ENCODE measurements at regions not wholly inside any gene's neighbourhood (a gene's known extent, or its start where the extent isn't known, plus 50 kb on each side); places are given as distances from the start of the nearest gene placed in this dataset.
"Not testable (repeated sequence)": the region's sequence is repeated elsewhere in the genome, so short reads cannot be mapped to it uniquely, and the experiment has no call there.

GRCh38 chr7:142509235-142509634 is 240.0 kb upstream of the PRSS1 start:
- CTCF ChIA-PET; POLR2A ChIA-PET; H3K4me3 Mint-ChIP-seq; DNase-seq; H3K9me3 Mint-ChIP-seq; H3K36me3 Mint-ChIP-seq (ENCODE audit: low read depth); H3K27ac Mint-ChIP-seq: not testable (repeated sequence)
- Mint-ChIP-seq H3K27me3 (peaks cover 13% of the 10 kb centered on the region), H3K4me1 (peaks cover 31% of the 10 kb centered on the region)

- Mint-ChIP-seq H3K9me3 (no peaks in the 10 kb centered on the region), H3K27ac (peak overlapping the region; percentile 83), H3K4me1 (peaks cover 31% of the 10 kb centered on the region), H3K36me3 (ENCODE audit: low read depth) (no peaks in the 10 kb centered on the region), H3K4me3 (no peak overlapping the region), H3K27me3 (peaks cover 13% of the 10 kb centered on the region)
- POLR2A ChIA-PET, result no interaction called here
- CTCF ChIA-PET, result interaction anchor here (0.6 to 1.3 kb wide), 3 partner anchors 9 to 109 kb away, joined by 3 to 8 read pairs (median 5); no protein-coding TSS in a partner anchor
- DNase-seq, result no peak
Observed at GRCh38 chr7:142508251-142508650, 241.0 kb upstream of the PRSS1 start.

- H3K27me3 Mint-ChIP-seq, result peaks cover 13% of the 10 kb centered on the region
- no peak for DNase-seq
- H3K36me3 Mint-ChIP-seq (ENCODE audit: low read depth), result no peaks in the 10 kb centered on the region
- ChIA-PET CTCF (interaction anchor here (0.6 to 1.3 kb wide), 2 partner anchors 30 to 108 kb away, joined by 5 to 8 read pairs; no protein-coding TSS in a partner anchor), POLR2A (no interaction called here)
- H3K4me1 Mint-ChIP-seq, result peaks cover 31% of the 10 kb centered on the region
- H3K27ac Mint-ChIP-seq, result peak overlapping the region; percentile 9
- no peak overlapping the region for H3K4me3 Mint-ChIP-seq
- H3K9me3 Mint-ChIP-seq, result no peaks in the 10 kb centered on the region
Observed at GRCh38 chr7:142507799-142508198, 241.5 kb upstream of the PRSS1 start.

- CTCF ChIA-PET, result interaction anchor here (1.0 kb wide), 1 partner anchor 10 kb away, joined by 4 read pairs; no protein-coding TSS in a partner anchor
- H3K9me3 Mint-ChIP-seq; DNase-seq; H3K36me3 Mint-ChIP-seq (ENCODE audit: low read depth); H3K27ac Mint-ChIP-seq; H3K4me3 Mint-ChIP-seq: not testable (repeated sequence)
- H3K4me1 Mint-ChIP-seq, result peaks cover 31% of the 10 kb centered on the region
- POLR2A ChIA-PET, result interaction anchor here (1.1 kb wide), 1 partner anchor 20 kb away, joined by 4 read pairs; no protein-coding TSS in a partner anchor
- H3K27me3 Mint-ChIP-seq, result peaks cover 13% of the 10 kb centered on the region
Observed at GRCh38 chr7:142507066-142507465, 242.2 kb upstream of the PRSS1 start.

GRCh38 chr7:142506601-142507000 is 242.7 kb upstream of the PRSS1 start:
- H3K27ac Mint-ChIP-seq, result no peak overlapping the region
- H3K4me1 Mint-ChIP-seq, result peaks cover 27% of the 10 kb centered on the region
- CTCF ChIA-PET, result interaction anchor here (0.9 to 1.7 kb wide), 4 partner anchors 9 to 94 kb away, joined by 3 to 11 read pairs (median 4); no protein-coding TSS in a partner anchor
- no peak overlapping the region for H3K4me3 Mint-ChIP-seq
- no peaks in the 10 kb centered on the region for H3K9me3 Mint-ChIP-seq
- H3K36me3 Mint-ChIP-seq (ENCODE audit: low read depth), result no peaks in the 10 kb centered on the region
- POLR2A ChIA-PET, result interaction anchor here (1.1 kb wide), 1 partner anchor 20 kb away, joined by 4 read pairs; no protein-coding TSS in a partner anchor
- DNase-seq, result no peak
- H3K27me3 Mint-ChIP-seq, result peaks cover 13% of the 10 kb centered on the region

GRCh38 chr7:142503949-142504348 is 245.3 kb upstream of the PRSS1 start:
- Mint-ChIP-seq H3K27me3 (peaks cover 13% of the 10 kb centered on the region), H3K4me1 (peaks cover 31% of the 10 kb centered on the region)
- H3K36me3 Mint-ChIP-seq (ENCODE audit: low read depth); H3K9me3 Mint-ChIP-seq; H3K27ac Mint-ChIP-seq; POLR2A ChIA-PET; H3K4me3 Mint-ChIP-seq; DNase-seq: not testable (repeated sequence)
- CTCF ChIA-PET, result interaction anchor here (0.5 to 1.4 kb wide), 2 partner anchors 12 to 34 kb away, joined by 3 to 4 read pairs; no protein-coding TSS in a partner anchor

- H3K9me3 Mint-ChIP-seq, result no peaks in the 10 kb centered on the region
- DNase-seq, result no peak
Observed at GRCh38 chr7:142503036-142503435, 245.2 kb upstream of the PRSS58 start.

GRCh38 chr7:142501434-142501833 is 243.6 kb upstream of the PRSS58 start:
- ChIA-PET CTCF (interaction anchor here (1.2 to 3.4 kb wide), 5 partner anchors 9 to 23 kb away, joined by 3 to 10 read pairs (median 4); no protein-coding TSS in a partner anchor), POLR2A (no interaction called here)
- Mint-ChIP-seq H3K27ac (no peak overlapping the region), H3K4me1 (peaks cover 28% of the 10 kb centered on the region), H3K9me3 (no peaks in the 10 kb centered on the region), H3K27me3 (peaks cover 13% of the 10 kb centered on the region), H3K36me3 (ENCODE audit: low read depth) (no peaks in the 10 kb centered on the region), H3K4me3 (no peak overlapping the region)
- no peak for DNase-seq

More at GRCh38 chr7:142503036-142503435, 245.2 kb upstream of the PRSS58 start:
- Mint-ChIP-seq H3K36me3 (ENCODE audit: low read depth) (no peaks in the 10 kb centered on the region), H3K4me1 (peaks cover 22% of the 10 kb centered on the region), H3K27ac (no peak overlapping the region), H3K27me3 (peaks cover 13% of the 10 kb centered on the region), H3K4me3 (no peak overlapping the region)
- CTCF ChIA-PET, result interaction anchor here (1.2 kb wide), 1 partner anchor 20 kb away, joined by 4 read pairs; no protein-coding TSS in a partner anchor
- POLR2A ChIA-PET, result no interaction called here

GRCh38 chr7:142500366-142500765 is 242.5 kb upstream of the PRSS58 start:
- POLR2A ChIA-PET, result no interaction called here
- H3K4me3 Mint-ChIP-seq, result peak overlapping the region; percentile 53
- no peaks in the 10 kb centered on the region for H3K36me3 Mint-ChIP-seq (ENCODE audit: low read depth)
- H3K9me3 Mint-ChIP-seq, result no peaks in the 10 kb centered on the region
- CTCF ChIA-PET, result interaction anchor here (1.2 to 3.4 kb wide), 7 partner anchors 8 to 22 kb away, joined by 3 to 10 read pairs (median 4); no protein-coding TSS in a partner anchor
- peaks cover 9% of the 10 kb centered on the region for H3K27me3 Mint-ChIP-seq
- peaks cover 34% of the 10 kb centered on the region for H3K4me1 Mint-ChIP-seq
- no peak for DNase-seq
- H3K27ac Mint-ChIP-seq, result peak overlapping the region; percentile 91

- ChIA-PET POLR2A (no interaction called here), CTCF (interaction anchor here (1.5 to 3.4 kb wide), 3 partner anchors 14 to 21 kb away, joined by 3 to 10 read pairs (median 4); no protein-coding TSS in a partner anchor)
- H3K4me3 Mint-ChIP-seq, result peak overlapping the region; percentile 18
- H3K27ac Mint-ChIP-seq, result peak overlapping the region; percentile 91
- no peaks in the 10 kb centered on the region for H3K9me3 Mint-ChIP-seq
- no peak for DNase-seq
- peaks cover 2% of the 10 kb centered on the region for H3K27me3 Mint-ChIP-seq
- peaks cover 36% of the 10 kb centered on the region for H3K4me1 Mint-ChIP-seq
- no peaks in the 10 kb centered on the region for H3K36me3 Mint-ChIP-seq (ENCODE audit: low read depth)
Observed at GRCh38 chr7:142499635-142500034, 241.8 kb upstream of the PRSS58 start.

- Mint-ChIP-seq H3K4me3 (no peak overlapping the region), H3K4me1 (peaks cover 36% of the 10 kb centered on the region), H3K36me3 (ENCODE audit: low read depth) (no peaks in the 10 kb centered on the region), H3K9me3 (no peaks in the 10 kb centered on the region), H3K27ac (no peak overlapping the region), H3K27me3 (no peaks in the 10 kb centered on the region)
- POLR2A ChIA-PET, result no interaction called here
- DNase-seq, result no peak
- CTCF ChIA-PET, result interaction anchor here (1.7 to 1.8 kb wide), 2 partner anchors 17 to 36 kb away, joined by 4 to 7 read pairs; no protein-coding TSS in a partner anchor
Observed at GRCh38 chr7:142498364-142498763, 240.5 kb upstream of the PRSS58 start.

- Mint-ChIP-seq H3K9me3 (no peaks in the 10 kb centered on the region), H3K27ac (peak overlapping the region; percentile 59), H3K27me3 (no peaks in the 10 kb centered on the region), H3K36me3 (ENCODE audit: low read depth) (no peaks in the 10 kb centered on the region), H3K4me1 (peaks cover 48% of the 10 kb centered on the region), H3K4me3 (no peak overlapping the region)
- ChIA-PET CTCF (interaction anchor here (0.8 to 1.5 kb wide), 7 partner anchors 10 to 29 kb away, joined by 3 to 4 read pairs (median 3); no protein-coding TSS in a partner anchor), POLR2A (no interaction called here)
- peak; percentile 22 for DNase-seq
Observed at GRCh38 chr7:142496545-142496991, 238.7 kb upstream of the PRSS58 start.

GRCh38 chr7:142495879-142496278 is 238.0 kb upstream of the PRSS58 start:
- CTCF ChIA-PET, result interaction anchor here (0.8 to 1.1 kb wide), 3 partner anchors 10 to 20 kb away, joined by 3 read pairs; no protein-coding TSS in a partner anchor
- not testable (repeated sequence) for H3K27me3 Mint-ChIP-seq

More at GRCh38 chr7:142495879-142496278, 238.0 kb upstream of the PRSS58 start:
- H3K36me3 Mint-ChIP-seq (ENCODE audit: low read depth); POLR2A ChIA-PET; DNase-seq; H3K9me3 Mint-ChIP-seq; H3K27ac Mint-ChIP-seq; H3K4me3 Mint-ChIP-seq: not testable (repeated sequence)
- H3K4me1 Mint-ChIP-seq, result peaks cover 47% of the 10 kb centered on the region
